ENCODE measurements at regions not wholly inside any gene's neighbourhood (a gene's known extent, or its start where the extent isn't known, plus 50 kb on each side); places are given as distances from the start of the nearest gene placed in this dataset.

DNA sequence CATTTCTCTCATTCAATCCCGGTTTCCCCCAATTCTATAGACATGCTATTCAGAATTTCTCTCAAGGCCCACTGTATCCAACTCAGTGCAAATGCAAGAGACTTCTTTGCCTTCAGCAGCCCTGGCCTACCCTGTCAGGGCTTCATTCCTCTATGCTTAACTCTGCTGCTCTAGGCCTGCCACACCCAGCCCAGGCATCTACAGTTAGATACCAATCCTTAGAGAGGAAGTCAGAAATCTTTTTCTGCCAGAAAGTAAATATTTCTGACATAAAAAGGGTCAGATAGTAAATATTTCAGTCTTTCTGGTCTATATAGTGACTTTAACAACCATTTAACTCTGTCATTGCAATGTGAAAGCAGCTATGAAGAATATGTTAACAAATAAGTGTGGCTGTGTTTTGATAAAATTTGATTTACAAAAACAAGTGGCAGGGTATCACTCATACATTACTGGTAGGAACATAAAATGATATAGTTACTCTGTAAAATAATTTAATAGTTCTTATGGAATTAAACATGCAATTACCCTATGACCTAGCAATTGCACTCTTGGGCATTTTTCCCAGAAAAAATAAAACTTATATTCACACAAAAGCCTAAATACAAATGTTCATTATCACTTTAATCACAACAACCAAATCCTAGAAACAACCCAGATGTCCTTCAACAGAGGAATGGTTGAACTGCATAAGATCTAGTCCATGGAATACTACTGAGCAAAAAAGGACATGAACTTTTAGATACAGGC, 942.0 kb downstream of the SQOR start:
- no peak for DNase-seq

DNA sequence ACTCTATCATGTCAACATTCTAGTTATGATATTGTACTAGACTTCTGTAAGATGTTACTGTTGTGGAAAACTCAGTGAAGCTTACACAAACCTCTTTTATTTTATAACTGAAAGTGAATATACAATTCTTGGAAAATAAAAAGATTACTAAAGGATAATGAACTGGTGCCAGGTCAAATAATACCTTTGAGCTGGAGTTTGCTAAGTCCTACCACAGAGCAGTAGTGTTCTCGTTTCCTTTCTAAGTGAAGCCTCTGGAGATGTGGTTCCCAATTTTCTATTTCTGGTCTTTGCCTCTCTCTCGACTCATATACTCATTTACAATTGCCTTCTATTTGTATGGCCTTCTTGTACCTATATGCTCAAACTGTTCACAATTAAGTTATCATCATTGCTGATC, 942.9 kb downstream of the SQOR start:
- no peak for DNase-seq

DNA sequence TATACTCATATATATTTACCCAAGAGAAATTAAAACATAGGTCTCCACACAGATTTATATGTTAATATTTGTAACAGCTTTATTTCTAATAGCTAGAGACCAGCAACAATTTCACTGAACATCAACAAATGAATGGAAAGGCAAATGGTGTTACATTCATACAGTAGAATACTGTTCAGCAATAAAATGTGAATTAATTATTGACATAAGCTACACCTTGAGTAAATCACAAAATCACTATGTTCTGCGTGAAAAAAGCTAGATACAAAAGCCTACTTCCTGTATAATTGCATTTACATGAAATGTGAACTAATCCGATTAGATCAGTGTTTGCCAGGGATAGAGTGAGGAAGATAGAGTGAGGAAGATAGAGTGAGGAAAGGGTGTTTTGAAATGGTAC, 945.7 kb downstream of the SQOR start:
- DNase-seq, result no peak

DNA sequence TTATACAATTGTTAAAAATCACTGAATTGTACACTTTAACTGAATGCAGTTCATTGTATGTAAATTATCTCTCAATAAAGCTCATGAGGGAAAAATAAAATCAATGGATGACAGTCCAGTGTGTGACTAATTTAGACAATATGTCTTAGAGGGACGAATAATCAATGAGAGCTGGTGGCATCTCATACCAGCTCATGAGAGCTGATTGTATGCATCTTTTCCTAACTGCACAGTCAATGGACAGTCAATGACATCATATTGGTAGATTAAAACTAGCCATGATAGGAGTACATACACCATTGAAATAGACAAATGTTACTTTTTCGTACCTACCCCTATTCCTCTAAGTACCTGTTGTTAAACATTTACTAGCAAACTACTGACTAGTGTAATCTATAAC, 946.1 kb downstream of the SQOR start:
- DNase-seq, result no peak

DNA sequence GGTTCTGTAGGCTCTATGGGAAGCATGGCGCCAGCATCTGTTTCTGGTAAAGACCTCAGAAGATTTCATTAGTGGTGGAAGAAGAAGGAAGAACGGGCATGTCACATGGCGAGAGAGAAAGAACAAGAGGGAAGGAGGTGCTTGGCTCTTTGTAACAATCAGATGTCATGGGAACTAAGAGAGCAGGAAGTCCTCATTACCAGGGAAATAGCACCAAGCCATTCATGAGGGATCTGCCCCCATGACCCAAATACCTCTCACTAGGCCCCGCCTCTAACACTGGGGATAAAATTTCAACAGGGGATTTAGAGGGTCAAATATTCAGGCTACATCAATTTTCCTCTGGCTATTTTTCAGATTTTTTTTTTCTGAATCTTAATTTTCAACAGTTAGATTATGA, 954.3 kb downstream of the SQOR start:
- DNase-seq, result no peak

DNA sequence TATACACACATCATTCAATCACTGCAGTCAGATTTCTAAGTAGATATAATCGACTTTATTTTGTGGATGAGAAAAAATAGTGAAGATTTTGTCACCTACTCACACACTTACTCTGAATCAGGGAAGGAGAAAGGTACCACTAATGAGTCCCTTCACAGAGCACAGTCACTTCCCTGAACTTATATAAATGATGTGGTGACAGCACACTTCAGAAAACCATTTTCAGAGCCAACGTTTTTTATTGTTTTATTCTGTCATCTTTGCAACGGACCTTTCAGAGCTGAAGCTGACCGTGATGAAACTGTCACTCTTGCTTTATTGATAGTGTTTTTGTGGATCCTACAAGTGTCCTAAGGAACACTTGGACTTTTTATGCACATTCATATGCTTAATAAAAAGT, 956.6 kb downstream of the SQOR start:
- no peak for DNase-seq

DNA sequence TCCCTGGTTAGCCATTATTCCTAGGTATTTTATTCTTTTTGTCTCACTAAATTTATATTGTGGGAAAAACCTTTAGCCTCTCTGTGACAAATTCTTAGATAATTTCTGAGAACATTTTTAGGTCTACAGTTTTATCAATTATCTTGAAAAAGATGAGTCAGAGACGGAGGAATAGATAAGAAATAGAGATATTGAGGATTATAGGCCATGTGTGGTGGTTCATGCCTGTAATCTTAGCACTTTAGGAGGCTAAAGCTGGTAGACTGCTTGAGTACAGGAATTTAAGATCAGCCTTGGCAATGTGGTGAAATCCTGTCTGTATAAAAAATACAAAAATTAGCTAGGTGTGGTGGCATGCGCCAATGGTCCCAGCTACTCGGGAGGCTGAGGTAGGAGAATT, 960.2 kb downstream of the SQOR start:
- DNase-seq, result no peak

DNA sequence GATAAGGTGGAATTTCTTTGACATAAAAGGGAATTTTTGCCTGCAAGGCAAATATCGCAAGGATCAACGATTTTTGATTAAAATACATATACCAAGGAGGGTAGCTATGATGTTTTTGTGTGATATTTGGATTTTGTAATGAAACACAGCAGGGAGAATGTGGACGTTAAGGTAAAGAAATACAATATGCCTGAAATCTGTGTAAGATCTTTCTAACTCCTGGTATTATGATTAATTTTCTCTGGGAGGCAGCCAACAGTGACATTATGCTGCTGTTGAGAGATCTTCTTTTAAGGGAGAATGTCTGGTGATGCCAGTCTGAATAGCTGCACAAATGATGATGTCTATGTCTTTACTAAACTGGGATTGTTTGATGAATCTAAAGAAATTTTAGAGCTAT, 972.2 kb downstream of the SQOR start:
- no peak for DNase-seq

DNA sequence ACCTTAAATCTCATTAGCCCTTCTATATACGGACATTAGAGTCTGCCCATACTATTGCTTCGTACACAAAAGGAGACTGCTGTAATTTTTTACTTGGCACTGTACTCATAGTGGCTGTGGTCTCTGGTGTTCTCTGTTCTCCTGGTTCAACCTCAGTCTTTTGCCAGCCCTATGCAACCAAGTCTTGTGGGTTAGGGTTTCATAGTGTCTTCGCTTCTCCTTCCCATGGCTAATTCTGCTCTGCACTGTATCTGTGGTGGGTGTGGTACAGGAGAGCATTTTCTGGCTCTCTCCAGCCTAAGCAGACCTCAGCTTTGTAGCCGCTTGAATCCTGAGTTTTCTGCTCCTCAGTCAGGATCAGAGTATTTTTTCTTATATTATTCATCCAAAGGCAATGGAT, 981.2 kb downstream of the SQOR start:
- no peak for DNase-seq

DNA sequence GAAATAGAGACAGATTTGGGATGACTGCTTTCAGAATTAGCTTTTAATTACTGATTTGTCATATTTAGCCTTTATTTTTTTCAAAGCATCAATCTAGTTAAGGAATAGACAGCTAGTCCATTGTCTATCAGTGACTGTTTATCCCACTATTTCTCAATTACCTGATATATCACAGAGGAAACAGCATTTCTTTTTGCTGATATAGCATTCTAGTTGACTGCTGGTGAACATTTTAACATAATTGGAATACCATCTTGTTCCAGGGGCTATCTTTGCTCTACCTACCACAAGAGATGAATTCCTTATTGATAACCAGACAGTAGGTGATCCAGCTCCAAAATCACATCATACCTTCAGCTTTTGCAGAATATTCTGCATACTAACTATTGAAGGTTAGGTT, 982.7 kb downstream of the SQOR start:
- DNase-seq, result no peak

DNA sequence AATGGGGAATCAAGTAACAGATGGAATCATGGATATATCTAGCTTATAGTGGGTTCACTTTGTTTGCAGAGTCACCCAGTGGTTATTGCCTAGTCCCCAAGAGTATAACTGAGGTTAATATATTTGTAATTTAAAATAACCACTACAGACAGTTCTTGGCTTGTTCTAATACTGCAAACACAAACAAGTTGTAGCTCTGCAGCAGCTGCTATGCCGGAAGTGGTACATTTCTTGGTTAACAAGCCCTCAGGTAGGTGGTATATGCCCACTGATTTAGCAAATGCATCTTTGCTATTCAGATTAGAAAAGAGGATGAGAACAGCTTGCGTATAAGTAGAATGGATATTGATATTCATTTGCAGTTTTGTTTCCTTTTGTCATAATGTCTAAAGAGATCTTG, 984.2 kb downstream of the SQOR start:
- DNase-seq, result no peak

DNA sequence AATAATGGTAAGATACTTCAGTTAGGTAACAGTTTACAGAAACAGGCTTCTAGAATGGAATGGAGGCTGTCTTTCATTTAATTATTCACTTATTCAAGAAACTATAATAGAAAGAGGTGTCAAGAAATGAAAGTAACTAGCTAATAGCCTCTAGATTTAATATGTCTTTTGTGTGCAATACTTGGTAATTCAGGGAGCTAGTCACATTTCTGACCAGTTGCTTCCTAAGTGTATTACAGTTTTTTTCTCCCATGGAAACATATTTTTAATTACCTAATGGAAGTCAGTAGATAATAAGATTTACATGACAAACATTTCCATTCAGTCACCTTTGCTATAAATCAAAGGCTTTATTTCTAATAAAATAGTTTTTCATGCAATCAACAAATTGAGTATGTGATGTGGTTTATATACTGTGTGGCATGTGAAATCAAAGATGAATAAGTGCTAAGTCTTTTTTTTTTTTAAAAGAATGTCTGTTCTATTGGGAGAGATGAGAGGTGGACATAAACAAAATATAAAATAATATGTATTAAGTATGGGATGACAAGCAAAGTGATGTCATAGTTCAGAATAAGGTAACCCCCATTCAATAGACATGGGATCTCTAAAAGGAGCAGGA, 985.7 kb downstream of the SQOR start:
- DNase-seq, result no peak

DNA sequence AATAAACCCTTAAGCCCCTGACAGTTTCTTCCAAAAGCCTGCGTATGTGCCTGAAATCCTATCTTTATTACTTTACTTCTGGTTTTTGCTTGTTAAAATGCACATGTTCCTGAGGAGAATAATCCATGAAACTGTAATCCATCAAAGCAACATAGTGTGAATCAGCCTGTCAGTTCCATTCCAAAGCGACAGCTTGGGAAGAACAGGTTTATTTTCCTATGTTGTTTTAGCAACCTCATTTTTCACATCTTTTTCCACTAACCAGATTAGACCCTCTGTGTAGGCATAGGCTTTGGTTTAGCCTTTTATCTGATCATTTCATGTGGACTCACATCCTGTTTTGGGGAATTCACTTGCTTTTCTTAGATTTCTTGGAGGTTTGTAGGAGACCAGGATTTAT, 988.0 kb downstream of the SQOR start:
- DNase-seq, result no peak

DNA sequence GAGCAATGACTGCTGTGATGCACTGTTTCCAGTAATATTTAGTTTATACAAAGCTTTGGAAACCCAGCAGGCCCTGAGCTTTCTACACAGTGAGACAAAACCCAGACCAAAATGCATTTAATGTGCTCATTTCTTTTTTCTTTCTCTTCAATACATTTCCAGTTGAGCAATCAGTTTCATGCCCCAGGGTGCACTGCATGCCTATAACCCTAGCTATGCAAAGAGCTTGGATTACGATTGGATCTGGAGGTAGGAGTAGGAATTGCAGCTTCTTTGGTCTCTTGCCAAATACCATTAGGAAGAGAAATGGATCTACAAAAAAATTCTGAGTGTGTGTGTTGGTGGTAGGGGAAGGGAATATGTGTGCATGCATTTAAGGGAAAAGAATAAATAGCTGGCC, 1001.4 kb downstream of the SQOR start:
- peak; percentile 1 for DNase-seq

DNA sequence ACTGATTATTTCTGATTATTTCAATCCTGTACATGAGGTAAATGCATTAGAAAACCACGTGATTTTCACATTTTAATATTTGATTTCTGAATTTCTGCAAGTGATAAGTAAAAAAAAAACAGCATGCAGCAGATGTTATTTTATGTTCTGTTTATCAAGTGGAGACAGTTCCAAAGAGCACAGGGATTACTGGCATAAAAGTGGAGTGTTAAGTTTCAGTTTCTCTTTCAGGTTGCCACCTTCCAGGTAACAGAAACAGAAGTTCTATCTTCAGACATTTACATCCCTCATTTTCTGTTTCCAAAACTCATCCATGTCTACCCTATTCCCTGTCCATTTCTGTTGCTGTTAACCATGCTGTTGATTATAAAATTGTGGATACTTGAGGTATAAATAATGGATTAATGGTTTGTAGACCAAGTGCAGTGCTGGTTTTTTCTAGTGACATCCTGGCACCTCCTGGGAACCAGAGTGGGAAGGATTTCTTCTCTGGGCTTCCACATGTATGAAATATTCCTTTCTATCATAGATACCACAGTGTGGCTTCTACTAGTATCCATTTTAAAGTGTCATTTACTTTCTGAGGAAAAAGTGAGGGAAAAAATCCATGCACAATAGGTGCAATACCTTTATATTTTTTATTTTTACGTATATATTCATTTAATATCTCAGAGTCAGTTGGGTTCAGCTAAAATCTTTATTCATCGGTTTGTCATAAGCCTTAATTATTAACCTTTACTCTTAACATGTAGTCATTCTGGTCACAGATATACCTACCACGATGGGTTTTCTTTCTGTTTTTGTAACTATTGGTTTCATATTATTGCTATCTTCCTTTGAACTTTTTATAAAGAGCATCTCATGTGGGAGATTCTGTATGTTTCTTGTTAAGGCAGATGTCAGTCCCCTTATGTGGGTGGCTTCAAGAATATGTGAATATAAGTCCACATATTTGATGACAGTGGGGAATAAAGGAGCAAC, 1010.0 kb downstream of the SQOR start:
- no peak for DNase-seq

DNA sequence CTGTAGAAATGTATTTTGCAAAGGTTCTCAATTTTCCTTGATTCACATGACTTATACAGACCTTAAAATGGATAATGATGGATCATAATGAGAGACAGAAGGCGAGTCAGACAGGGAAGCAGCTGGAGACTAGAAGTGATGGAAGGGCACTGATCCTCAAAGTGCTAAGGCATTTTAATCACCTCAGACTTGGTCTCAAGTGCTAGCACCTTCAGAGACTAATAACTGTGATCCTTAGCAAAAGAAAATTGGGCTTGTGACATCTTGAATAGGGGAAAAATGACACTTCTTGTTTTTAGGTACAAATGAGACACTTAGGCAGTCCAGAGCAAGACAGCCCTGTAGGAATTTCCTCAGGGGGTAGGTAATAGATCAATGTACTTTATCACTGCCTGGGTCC, 1011.7 kb downstream of the SQOR start:
- DNase-seq, result no peak

DNA sequence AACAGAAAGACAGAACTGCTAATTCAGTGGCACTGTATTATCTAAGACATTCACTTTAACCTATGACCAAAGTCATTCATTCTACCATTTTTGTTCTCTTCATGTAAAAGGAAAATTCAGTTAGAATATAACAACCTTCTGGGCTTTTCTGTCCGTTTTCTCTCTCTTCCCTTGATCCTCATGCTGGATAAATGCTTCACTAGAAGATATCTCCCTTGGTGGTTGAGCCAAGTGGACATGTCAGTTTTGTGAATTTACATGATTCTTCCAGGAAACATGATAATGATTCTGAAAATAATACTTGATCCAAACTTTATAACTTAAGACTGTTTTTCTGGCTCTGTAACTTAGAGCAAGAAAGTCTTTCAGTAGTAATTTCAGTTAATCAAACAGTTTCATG, 1012.2 kb downstream of the SQOR start:
- DNase-seq, result no peak

DNA sequence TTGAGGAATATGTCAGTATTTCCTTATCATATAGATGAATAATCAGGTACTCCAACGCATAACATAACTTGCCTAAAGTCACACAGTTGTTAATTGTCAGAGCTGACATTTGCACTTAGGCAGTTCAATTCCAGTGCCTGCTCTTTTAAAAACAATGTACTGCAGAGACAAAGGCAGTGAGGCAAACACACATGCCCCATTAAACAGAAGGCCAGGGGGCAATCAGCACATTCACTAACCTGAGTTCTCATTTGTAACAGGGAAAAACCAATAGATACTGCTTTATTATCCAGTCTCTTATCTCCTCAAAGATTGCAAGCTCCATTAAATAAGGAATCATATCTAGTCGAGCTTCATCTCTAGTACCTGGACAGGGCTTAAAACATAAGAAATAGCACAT, 1017.4 kb downstream of the SQOR start:
- DNase-seq, result no peak

DNA sequence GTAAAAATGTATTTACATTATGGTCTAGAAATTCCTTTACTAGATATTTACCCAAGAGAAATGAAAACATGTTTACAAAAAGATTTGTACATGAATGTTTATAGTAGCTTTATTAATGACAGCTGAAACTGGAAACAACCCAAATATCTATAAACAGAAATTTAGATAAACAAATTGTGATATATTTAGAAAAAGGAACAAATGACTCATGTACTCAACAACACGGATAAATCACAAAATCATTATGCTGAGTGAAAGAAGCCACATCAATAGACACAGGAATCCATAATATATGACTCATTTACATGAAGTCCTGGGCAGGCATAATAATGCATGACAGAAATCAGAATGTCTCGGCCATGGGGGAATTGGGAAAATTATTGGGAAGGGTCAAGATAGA, 1020.2 kb downstream of the SQOR start:
- DNase-seq, result no peak

DNA sequence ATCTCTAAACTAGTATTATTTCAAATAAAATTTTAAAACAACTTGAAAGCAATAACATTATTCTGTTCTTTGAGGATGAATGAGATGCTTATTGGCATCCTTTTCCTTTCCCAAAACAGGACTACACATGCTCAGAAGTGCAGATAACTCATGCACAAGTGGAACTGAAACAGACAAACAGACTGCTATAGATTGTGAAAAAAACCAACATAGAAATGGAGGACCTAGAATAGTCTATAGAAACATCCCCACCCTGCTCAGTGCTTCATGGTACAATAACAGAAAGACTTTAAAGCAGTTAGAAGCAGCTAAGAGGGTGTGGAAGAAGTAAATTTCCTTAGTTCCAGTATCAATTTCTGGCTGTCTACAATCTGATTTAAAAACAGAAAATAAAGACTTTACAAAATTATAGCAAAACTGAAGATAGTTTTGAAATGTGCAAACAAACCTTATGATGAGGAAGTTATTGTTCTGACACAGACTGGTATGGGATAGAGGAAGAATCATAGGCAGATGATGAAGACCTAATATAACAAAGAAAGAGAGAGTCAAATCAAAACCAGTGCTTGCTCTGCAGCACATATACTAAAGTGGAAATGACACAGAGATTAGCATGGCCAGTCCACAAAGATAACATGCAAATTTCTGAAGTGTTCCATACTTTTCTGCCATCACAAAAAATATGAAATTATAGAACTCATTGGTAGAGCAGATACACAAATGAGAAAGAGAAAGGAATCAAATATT, 1025.4 kb downstream of the SQOR start:
- DNase-seq, result no peak

DNA sequence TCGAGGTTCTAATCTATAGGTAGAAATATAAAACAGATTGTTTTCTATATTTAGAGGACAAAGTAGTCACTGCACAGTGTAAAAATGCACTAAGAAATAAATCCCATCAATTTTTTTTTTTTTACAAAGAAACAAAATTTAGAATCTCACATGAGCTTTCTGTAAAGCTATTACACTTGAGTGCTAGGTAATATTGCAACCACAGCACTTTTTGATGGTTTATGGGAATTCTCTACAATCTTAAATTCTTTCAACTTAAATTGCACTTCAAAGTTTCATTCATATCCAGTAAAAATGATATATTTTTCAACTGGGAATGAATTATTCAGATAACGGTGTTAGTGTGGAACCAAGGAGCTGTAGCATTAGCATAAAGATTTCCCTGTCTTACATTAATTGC, 1035.4 kb downstream of the SQOR start:
- DNase-seq, result no peak

DNA sequence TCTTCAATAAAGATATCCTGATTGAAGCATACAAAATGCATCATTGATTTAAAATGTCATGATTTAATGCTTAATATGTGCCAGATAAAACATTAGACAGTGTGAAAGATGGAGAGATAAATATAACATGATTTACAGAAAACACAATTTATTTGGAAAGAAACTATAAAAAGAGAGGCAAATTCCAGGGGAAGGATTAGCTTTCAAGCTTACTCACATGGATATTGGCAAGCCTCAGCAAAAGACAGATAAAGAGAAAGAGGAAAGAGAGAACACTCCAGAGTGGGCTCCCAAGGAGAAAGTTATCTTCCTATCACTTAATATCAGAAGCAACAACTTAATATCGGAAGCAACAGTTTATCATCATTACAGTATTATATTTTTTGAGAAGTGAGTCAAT, 1036.5 kb downstream of the SQOR start:
- no peak for DNase-seq

DNA sequence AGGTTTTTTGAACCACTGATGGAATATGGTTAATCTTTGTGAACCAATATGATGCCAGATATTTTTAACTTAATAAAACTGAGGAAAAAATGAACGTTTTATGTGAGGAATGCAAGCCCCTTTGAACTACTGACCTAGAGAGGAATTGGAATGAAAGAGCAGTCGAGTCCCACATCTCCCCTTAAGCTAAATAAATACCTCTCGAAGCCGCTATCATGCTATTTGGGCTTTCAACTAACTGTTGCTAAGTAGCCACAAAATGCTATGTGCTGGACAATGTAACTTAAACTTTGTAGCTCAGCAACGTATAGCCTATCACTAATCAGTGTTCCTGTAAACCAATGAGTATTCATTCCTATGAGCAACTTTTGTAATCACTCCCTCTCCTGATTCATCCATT, 1037.2 kb downstream of the SQOR start:
- no peak for DNase-seq

Measured in NCI-H1092 treated with DMSO at 0.1 percent for 48 hours (cell line).